DND-41 (cell line): ENCODE measurements at regions not wholly inside any gene's neighbourhood (a gene's known extent, or its start where the extent isn't known, plus 50 kb on each side); places are given as distances from the start of the nearest gene placed in this dataset.

Source experiments
- CTCF ChIP-seq: IDR thresholded peaks from 2 replicates; pipeline ENCODE4 v1.5.1; 2012; ENCODE audit warnings: borderline replicate concordance, low read length, moderate library complexity, mild to moderate bottlenecking; ENCODE audit not compliant: poor library complexity, severe bottlenecking; ENCODE audit errors: extremely low read depth
- EZH2 ChIP-seq: IDR thresholded peaks from 3 replicates; pipeline ENCODE4 v1.6.1; 2012; ENCODE audit warnings: borderline replicate concordance, low read depth, mild to moderate bottlenecking, moderate library complexity, low read length, inconsistent platforms; ENCODE audit not compliant: severe bottlenecking

GRCh38 chr4:103778221-103778620 lies 58.4 kb upstream of the TACR3 start:
- TF ChIP-seq CTCF, result no peak
- TF ChIP-seq EZH2, result no peak
